Mucosa of gallbladder (tissue), 1 donor: ENCODE measurements at regions not wholly inside any gene's neighbourhood (a gene's known extent, or its start where the extent isn't known, plus 50 kb on each side); places are given as distances from the start of the nearest gene placed in this dataset.

ENCODE experiments used
- DNase-seq: peaks from one replicate; pipeline ENCODE4 v3.0.0-alpha.2; 2020; ENCODE audit warnings: low spot score
- donor health status: DM: no; HTN: no; CAD: no.

DNA sequence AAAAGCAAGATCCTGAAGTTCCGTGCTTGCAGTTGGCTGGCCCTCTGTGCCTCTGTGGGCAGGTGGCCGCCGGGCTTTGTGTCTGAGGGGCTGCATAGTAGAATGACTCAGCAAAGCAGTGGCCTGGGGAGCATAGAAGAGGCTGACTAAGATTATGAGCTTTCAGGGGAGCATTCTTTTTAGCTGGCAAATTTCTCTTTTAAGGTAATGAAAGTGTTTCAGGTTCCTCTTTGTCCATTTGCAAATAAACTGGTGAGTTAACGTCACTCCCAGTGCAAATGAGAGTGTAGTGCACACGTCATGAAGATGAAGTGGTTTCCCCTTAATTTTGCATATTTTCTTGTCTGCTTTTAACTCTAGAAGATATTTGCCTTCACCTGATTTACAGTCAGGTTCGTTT lies 98.6 kb downstream of the BCL2L11 start:
- DNase-seq, result no peak

DNA sequence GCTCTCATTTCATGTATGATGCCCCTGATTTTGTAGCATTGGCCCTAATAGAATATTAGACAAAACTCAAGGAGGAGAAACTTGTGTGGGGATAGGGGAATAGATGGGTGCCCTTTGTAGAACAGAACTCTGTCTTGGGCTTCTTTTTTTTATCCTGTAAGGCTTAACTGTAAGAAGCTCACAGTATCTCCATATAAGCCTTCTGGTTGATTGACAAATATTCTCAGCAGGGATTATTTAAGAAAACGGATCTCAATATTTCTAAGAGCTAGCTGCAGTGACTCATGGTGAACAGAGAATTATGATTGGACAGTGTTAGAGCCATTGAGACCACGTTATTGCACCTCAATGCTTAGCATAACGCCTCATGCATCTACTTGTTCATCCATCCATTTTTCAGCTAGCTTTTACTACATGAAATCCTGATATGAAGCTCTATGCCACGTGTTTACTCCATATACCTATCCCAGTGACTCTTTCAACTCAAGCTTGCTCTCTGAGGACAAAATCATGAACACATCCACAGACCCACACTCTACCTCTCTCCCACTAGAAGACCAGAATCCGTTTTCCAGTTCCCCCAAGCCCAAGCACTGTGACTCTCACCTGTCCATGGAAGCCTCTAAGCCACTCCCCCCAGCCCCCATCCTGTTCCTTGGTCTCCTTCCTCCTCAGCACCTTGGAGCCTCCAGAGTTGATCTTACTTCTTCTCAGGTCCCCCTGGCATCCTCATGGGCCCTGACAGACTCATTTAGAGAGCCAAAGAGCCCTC lies 99.2 kb downstream of the BCL2L11 start:
- DNase-seq, result no peak

DNA sequence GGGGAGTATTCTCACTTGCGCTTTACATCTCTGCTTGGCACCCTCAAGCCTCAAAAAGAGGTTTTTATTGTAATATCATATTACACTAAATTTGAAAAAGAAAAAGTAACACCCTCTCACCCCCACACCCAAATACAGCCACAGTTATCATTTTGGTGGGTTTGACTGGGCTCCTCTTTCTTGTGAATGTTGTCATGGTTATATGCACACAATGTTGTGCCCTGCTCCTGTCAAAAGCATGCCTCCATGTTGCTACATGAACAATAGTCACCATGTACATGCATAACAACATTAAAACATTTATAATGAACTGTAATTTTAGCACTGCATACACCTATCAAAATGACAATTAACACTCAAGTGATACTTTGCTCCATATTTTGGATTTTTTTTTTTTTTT lies 100.2 kb downstream of the BCL2L11 start:
- no peak for DNase-seq

DNA sequence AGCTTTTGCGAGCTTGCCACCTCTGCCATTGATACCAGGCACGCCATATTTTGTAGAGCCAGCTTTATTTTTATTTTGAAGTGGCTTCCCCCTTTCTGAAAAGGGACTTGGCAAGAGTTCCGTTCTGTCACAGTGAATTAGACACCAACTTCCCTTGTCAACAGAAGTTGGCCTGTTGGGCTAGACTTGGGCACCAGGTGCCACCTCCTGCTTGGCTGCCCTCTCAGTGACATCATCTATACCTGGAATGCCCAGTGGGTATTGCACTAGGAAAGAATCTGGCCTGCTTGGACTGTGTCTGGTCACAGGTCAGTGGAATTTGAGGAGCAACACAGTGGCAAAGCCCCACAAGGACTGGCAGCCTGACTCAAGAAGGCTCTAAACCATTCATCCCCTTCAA lies 101.0 kb downstream of the BCL2L11 start:
- DNase-seq, result no peak

DNA sequence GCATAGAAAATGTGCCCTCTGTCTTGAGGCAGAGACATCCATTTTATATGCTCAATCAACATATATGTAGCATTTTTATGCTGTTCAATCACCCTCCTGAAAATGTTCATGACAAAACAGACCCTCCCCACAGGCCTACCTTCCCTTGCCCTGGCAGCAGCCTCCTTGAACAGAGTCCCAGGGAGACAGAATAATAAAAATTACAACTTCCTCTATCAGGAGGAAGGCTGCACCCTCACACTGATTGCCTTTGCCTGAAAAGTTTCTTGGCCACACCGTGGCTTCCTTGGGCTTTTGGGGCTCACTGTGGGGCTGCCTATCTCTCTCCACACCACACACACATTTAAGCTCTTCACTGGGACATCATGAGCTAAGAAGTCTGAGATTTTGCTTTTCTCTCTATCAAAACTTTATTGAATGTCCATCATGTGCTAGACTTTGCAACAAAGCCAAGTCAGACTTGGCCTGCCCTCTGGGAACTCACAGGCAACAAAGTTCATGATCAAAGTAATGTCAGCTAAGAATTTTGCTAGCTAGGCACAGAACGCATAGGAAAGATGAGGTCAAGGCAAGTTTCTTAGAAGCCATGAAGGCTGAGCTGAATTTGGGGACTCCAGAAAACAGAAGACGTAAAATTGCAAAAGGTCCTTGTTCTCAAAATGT lies 101.6 kb downstream of the BCL2L11 start:
- DNase-seq, result no peak

DNA sequence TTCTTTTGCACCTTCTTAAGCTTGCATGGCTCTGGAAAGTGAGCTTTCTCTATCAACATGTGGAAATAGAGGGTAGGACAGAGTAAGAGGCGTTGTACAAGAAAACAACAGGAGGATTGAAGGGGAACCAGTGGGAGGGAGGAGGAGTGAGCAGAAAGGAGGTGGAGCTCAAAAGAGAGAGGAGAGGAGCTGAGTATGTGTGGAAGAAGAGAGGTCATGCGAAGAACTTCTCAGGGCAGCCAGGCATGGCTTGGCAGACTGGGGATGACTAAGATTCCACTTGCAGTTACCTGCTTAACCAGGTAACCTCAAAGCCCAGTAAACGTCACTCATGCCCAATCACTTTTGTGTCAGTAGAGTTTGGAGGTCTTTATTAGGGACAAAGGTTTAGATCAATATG lies 105.1 kb downstream of the BCL2L11 start:
- no peak for DNase-seq

DNA sequence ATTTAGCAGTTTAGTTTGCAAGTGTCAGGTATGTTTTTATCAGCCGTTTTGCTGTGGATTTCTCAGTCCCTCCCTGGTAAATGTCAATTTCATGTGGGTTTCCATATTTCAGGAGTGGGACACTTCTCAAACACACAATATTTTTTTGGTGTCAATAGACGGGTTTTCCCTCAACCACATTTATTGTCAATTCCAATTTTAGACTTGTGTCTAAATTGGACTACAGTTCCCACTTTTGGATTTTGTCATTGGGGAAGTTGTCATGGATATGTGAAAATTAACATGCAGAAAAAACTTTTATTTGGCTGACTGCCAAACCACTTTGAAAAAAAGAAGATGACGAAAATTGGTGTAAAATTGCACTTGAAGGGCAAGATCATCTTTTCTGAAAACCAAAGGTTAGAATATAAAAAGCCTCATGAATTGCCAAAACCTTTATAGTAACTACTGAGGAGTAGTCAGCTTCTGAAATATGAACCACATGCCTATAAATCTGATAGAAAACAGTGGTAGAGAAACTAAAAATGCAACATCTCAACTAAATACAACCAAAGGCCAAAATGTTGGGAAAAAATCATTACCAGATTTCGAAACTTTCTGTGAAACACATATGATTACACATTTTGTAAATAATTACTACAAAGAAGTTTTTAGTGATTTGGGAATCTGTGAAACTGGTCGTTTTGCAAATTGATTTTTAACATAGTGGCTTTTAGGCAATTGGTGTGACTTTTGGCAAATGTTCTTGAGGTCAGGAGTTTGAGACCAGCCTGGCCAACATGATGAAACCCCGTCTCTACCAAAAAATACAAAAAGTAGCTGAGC lies 106.4 kb downstream of the BCL2L11 start:
- DNase-seq, result no peak

DNA sequence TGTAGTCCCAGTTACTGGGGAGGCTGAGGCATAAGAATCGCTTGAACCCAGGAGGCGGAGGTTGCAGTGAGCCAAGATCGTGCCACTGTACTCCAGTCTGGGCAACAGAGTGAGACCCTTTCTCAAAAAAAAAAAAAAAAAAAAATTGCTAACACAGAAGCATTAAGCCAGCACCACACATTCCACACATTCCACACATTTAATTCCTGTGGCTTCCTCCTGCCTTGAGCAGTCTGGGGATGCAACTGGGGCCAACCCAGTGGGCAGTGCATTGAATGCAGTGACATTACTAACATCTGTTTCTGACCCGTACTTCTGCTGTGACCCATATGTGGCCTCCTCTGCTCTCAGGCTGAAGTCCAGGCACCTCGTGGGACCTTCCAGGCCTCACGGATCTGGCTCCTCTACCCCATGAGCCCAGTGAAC lies 107.0 kb downstream of the BCL2L11 start:
- DNase-seq, result no peak

DNA sequence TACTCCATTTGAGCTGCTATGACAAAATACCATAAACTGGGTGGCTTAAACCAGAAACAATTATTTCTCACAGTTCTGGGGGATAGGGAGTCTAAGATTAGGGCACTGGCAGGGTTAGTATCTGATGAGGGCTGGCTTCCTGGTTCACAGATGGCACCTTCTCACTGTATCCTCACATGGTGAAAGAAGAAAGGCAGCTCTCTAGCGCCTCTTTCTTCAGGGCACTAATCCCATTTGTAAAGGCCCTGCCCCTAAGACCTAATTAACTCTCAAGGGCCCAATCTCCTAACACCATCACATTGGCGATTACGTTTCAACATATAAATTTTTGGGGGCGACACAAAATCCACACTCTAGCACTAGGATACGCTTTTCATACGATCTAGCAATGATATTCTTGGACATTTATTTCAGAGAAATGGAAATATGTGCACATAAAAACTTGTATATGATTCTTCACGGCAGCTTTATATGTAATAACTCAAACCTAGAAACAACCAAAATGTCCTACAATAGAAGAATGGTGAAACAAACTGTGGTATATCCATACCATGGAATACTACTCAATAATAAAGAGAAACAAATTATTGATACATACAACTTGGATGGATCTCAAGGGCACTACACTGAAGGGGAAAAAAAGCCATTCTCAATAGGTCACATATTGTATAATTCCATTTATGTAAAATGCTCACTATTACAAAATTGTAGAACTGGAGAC lies 111.0 kb downstream of the BCL2L11 start:
- DNase-seq, result no peak

DNA sequence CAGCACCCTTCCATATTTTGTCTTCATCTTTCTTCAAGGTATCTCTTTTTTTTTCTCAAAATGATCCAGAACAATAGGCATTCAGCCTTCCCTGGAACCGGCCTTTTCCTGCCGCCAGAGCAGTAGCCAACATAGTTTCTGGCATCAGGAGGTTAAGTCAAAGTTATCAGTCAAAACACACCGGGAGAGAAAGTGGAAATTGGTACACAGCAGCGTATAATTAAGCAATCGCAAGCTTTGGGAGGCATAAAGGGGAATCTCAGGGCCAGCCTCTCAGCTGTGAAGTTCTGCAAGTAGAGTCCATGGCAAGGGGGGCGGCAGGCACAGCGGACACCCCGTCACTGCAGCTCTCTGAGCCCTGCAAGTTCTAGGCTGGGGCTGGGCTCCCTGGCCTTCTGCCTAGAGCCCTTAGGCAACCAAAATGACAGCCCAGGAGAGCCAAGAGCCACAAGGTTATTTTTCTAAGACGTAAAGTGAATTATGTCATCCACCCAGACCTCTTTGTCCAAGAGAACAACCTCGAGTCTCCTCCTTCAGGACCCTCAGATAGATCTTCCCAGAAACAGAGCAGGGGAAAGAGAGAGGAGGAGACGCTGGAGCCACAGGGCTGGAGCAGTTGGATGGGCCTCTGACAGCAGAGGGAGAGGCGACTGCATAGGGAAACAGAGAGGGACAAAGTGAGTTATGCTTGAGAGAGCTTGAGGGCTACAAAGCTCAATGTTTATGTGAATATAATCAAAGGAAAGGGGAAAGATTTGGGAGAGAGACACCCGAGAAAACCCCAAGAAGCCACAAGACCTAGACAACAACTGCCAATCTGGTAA lies 114.7 kb downstream of the BCL2L11 start:
- DNase-seq, result no peak

DNA sequence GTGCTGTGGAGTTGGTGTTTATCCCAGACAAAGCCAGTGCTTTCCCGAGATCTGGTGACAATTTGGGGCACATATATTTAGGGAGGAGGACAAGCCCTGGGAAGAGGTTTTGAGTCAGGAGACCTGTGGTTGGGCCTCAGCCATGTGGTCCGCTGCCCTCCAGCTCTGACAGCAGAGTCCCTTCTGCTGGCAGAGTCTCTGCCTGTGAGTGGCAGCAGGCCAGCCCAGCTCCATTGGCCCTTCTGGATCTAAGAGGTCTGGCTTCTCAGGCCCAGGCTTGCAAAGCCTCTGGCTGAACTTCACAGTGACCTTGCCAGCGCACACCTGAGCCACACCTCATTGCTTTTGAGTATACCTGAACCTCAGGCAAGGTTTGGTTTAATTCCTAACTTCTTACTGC lies 115.3 kb downstream of the BCL2L11 start:
- no peak for DNase-seq

DNA sequence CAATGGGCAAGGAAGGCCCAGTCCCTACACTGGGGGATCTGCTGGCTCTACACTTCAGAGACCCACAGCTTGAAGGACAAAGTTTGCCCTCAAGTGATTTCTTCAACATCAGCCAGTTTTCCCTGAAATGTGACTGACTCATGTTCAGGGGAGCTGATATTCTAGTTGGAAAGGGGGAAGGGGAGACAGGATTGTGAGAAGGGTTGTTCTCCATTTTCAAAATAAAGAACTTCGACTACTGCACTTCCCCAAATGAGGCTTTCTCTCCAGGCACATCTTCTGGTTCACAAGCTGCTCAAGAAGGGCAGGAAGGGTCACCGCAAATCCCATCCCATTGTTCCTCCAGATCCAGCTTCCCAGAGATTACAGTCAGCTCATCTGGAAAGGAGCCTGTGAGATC lies 117.6 kb downstream of the BCL2L11 start:
- DNase-seq, result no peak

DNA sequence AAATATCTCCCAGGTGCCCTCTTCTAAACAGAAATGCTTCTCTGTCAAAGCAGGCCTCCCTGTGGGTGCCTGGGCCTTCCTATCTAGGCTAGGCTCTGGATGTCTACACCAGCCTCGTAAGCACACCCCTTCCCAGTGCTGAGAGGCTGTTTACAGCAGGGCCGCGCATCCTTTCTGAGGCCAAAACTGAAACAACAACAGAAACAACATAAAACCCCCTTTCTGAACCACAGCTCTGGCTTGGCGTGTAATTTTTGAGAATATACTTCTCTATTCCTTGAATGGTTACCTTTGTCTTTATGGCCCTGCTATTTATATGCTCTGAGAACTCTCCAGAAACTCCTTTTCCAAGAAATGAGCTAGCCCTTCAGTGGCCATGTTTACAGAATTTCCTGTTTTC lies 118.4 kb downstream of the BCL2L11 start:
- DNase-seq, result no peak

DNA sequence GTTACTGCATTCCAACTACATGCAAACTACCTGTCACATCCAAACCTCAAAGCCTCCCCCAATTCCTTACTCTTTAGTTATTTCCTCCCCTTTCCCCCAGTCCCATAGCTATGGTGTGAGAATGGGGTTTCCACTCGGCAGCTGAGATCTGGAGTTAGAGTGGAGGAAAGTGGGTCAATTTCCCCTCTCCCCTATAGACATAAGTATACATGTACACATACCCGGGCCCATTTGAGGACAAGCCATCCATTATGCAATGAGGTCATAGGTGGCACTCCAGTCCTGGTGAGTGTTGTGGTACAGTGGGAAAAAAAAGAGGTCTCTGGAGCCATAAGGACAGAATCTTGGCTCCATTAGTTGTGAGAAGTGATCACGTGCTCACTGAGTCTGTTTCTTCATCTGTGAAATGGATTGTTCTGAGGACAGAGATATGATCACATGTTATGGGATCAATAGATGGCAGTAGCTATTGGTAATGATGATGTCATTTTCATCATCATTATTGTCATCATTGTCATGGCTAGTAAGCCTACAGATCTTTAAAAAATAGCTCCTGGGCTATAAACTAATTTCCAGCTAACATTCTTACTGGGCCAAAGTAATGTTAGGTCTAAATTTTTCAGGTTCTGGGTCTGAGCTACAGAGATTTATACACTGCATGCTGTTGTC lies 119.0 kb downstream of the BCL2L11 start:
- DNase-seq, result no peak

DNA sequence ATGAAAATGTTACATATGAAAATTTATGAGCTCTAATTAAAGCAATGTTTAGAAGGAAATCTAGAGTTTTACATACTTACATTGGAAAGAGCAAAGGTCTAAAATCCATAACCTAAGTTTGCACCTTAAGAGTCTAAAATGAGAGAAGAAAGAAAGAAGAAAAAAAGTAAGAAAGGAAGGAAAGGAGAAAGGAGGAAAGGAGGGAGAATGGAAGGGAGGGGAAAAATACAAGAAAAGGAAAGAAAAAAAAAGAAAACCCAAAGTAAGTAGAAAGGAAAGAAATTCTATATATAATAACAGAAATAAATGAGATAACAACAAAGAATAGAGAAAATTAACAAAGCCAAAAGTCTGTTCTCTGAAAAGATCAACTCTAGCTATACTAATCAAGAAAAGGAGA lies 122.6 kb downstream of the BCL2L11 start:
- no peak for DNase-seq

DNA sequence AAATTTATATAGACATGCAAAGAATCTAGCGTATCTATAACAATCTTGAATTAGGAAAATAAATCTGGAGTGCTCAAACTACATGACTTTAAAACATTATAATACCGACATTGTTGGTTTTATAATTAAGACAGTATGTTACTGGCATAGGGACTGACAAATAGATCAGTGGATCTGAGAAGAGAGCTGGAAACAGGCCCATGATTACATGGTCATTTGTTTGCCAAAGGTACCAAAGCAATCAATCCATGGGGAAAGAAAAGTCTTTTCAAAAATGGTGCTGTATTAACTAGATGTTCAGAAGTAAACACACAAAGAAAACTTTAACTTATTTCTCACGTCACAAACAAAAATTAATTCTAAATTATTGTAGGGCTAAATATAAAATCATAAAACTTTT lies 124.2 kb downstream of the BCL2L11 start:
- DNase-seq, result no peak

DNA sequence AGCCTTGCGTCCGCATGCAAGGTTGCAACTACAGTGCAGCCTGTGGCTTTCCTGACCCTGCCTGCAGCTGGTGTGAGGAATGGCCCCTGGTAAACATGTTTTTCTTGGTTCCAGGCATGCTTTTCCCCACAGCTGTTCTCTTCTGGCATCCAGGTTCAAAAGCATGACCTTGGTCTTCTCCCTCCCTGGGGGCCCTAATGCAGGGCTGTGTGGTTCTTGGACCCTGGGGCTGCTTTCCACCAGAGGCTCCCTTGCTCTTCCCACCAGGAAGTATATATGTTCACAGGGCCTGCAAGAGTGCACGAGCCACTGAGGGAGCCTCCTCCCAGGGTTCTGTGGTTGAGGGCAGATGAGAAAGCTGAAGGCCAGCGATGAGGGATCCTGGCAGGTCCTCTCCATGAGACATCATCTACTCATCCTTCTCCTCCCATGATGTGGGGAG lies 125.9 kb downstream of the BCL2L11 start:
- DNase-seq, result no peak

DNA sequence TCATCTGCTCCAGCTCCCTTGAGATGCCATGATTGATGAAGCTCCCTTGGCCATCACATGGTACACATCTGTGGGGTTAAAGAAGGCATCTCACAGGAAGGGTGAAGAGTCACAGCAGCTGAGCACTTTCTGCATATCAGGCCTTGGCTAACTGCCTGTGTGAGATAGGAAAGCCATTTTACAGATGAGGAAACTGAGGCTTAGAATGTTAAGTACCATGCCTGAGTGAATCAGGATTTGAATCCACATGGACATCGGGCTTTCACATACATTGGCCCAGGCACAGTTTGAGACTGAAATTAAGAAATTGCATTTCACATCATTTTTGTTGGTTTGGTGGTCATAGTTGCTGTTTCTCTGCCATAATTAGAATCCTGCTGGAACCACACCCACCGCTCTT lies 126.8 kb downstream of the BCL2L11 start:
- no peak for DNase-seq

DNA sequence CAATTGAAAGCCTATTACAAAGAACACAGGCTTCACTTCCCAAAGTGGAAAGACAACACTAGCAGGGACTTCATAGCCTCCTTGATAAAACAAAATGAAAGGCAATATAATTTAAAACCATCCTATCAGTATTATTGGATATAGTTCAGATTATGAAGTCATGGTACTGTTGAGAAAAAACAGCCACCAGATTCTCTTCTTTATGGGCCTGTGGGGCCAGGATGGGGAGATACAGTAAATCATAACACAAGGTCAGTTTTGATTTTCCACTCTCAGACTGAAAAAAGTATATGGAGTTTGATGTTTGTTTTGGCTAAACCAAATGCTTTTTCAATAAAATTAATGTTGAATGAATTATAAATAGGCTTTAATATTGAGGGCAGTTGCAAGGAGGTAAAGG lies 129.1 kb downstream of the BCL2L11 start:
- no peak for DNase-seq

DNA sequence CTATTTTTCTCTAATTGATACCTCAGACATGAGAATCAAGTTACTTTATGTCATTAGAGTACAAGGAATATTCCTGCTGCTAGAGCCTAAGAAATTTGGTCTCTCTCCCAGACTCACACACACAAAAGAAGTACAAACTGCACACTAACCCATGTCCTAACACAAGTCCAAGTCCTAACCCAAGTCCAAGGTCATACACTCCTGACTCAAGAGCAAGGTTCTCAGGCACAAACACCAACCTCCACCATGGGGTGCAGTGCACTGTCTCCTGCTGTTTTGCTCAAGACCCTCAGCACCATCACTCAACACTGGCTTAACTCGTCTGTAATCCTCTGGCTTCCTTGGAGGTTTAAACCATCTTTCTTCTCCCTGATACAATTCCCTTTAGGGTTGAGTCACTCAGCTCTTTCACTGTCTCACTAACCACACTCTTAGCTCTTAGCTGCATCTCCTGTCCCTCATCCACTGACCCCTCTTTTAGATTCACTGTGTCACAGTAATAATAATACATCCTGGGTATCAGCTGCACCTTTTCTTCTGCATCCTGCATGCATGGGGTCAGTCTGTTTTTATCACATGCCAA lies 129.8 kb downstream of the BCL2L11 start:
- no peak for DNase-seq
